ENCODE measurements at regions not wholly inside any gene's neighbourhood (a gene's known extent, or its start where the extent isn't known, plus 50 kb on each side); places are given as distances from the start of the nearest gene placed in this dataset.

DNA sequence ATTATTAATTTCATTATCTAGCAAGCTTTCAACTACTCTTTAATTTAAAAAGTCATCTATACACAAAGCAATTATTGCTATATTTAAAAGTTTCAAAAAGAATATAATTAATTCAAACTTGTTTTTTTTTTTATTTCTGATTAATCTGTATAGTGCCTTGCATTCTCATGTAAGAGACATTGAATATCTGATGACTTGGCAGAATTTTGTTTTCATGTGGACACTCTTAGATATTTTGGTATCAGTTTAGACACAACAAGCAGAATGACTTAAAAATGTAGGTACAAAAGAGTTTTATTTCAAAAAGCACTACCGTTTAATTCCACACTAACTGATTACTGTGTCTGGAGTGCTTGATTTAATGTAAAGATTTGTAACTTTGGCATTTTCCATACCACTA, 1129.6 kb downstream of the PDHA2 start:
- TF ChIP-seq, protein P1, sequence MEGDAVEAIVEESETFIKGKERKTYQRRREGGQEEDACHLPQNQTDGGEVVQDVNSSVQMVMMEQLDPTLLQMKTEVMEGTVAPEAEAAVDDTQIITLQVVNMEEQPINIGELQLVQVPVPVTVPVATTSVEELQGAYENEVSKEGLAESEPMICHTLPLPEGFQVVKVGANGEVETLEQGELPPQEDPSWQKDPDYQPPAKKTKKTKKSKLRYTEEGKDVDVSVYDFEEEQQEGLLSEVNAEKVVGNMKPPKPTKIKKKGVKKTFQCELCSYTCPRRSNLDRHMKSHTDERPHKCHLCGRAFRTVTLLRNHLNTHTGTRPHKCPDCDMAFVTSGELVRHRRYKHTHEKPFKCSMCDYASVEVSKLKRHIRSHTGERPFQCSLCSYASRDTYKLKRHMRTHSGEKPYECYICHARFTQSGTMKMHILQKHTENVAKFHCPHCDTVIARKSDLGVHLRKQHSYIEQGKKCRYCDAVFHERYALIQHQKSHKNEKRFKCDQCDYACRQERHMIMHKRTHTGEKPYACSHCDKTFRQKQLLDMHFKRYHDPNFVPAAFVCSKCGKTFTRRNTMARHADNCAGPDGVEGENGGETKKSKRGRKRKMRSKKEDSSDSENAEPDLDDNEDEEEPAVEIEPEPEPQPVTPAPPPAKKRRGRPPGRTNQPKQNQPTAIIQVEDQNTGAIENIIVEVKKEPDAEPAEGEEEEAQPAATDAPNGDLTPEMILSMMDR (conservative IDR thresholded peaks at IDR 0.05), result no peak
- no peak for TF ChIP-seq ZFX (IDR thresholded peaks at IDR 0.05)
